ENCODE measurements at regions not wholly inside any gene's neighbourhood (a gene's known extent, or its start where the extent isn't known, plus 50 kb on each side); places are given as distances from the start of the nearest gene placed in this dataset.

DNA sequence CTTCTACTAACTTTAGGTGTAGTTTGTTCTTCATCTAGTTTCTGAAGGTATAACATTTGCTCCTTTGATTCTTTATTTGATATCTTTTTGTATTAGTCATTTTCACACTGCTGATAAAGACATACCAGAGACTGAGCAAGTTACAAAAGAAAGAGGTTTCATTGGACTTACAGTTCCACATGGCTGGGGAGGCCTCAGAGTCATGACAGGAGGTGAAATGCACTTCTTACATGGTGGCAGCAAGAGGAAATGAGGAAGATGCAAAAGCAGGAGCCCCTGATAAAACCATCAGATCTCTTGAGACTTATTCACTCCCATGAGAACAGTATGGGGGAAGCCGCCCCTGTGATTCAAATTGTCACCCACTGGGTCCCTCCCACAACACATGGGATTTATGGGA lies 544.4 kb upstream of the DSEL start:
- Histone ChIP-seq H3K9me3 (peaks cover 0 to 17% (median 0%) of the 10 kb centered on the region in 4 donors), H3K27ac (no peak overlapping the region), H3K4me1 (no peaks in the 10 kb centered on the region), H3K27me3 (no peaks in the 10 kb centered on the region), H3K36me3 (no peaks in the 10 kb centered on the region), H3K4me3 (no peak overlapping the region)
- no peak for DNase-seq (ENCODE audit: low spot score in 2 of 2)
- TF ChIP-seq POLR2A (IDR thresholded peaks at IDR 0.05) (no peak), EP300 (IDR thresholded peaks at IDR 0.05) (no peak)
- TF ChIP-seq, protein P1, sequence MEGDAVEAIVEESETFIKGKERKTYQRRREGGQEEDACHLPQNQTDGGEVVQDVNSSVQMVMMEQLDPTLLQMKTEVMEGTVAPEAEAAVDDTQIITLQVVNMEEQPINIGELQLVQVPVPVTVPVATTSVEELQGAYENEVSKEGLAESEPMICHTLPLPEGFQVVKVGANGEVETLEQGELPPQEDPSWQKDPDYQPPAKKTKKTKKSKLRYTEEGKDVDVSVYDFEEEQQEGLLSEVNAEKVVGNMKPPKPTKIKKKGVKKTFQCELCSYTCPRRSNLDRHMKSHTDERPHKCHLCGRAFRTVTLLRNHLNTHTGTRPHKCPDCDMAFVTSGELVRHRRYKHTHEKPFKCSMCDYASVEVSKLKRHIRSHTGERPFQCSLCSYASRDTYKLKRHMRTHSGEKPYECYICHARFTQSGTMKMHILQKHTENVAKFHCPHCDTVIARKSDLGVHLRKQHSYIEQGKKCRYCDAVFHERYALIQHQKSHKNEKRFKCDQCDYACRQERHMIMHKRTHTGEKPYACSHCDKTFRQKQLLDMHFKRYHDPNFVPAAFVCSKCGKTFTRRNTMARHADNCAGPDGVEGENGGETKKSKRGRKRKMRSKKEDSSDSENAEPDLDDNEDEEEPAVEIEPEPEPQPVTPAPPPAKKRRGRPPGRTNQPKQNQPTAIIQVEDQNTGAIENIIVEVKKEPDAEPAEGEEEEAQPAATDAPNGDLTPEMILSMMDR (IDR thresholded peaks at IDR 0.05) = no peak
- WGBS, 2 donors = 81 to 88% methylated on average over 1 of the region's 1 CpG

DNA sequence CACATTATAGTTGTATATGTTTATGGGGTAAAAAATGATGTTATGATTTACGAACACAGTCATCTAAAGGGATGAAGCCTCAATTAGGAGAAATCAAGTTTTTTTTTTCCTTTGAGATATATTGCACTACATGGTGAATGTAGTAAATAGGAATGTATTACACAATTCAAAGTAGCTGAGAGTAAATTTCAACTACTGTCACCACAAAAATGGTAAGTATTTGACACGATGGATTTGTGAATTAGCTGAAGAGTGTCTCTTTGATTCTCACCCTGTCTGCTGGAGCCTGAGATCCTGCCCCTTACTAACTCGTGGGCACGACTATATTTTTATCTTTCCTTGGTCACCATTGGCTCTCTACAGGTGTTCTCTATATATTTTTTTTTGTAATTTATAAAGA lies 540.4 kb upstream of the DSEL start:
- 76 to 85% methylated on average over 4 of the region's 4 CpGs for WGBS, 2 donors
- no peak for TF ChIP-seq POLR2A (IDR thresholded peaks at IDR 0.05)
- no peak for TF ChIP-seq EP300 (IDR thresholded peaks at IDR 0.05)
- TF ChIP-seq, protein P1 (IDR thresholded peaks at IDR 0.05) = no peak
- no peak overlapping the region for H3K4me3 ChIP-seq
- no peaks in the 10 kb centered on the region for H3K9me3 ChIP-seq
- no peak for DNase-seq (ENCODE audit: low spot score in 2 of 2)
- no peak overlapping the region for H3K27ac ChIP-seq
- no peaks in the 10 kb centered on the region for H3K36me3 ChIP-seq
- H3K4me1 ChIP-seq = no peaks in the 10 kb centered on the region
- H3K27me3 ChIP-seq = no peaks in the 10 kb centered on the region

DNA sequence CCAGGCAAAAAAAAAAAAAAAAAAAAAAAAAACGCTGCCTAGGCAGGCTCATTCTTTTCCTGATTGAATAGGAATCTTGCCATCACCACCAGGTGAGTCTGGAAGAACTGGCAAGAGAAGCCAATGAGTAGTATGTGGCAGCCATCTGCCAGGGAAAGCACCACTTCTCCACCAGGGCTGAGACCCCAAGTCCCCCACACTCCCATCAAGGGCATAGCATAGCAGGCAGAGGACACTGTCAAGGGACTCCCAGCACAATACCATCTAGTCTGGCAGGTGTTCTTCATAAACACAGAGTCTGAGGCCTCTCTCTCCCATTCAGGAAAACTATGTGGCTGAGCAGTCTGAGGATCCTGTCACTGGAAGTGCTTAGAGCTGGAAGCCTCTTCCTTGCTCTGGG lies 538.1 kb upstream of the DSEL start:
- Histone ChIP-seq H3K27ac (no peak overlapping the region), H3K4me3 (no peak overlapping the region), H3K9me3 (no peaks in the 10 kb centered on the region), H3K36me3 (no peaks in the 10 kb centered on the region), H3K4me1 (no peaks in the 10 kb centered on the region), H3K27me3 (no peaks in the 10 kb centered on the region)
- 56 to 57% methylated on average over 1 of the region's 1 CpG for WGBS, 2 donors
- DNase-seq (ENCODE audit: low spot score in 2 of 2) = no peak
- no peak for TF ChIP-seq EP300 (IDR thresholded peaks at IDR 0.05)
- TF ChIP-seq POLR2A (IDR thresholded peaks at IDR 0.05) = no peak
- TF ChIP-seq, protein P1 (IDR thresholded peaks at IDR 0.05) = no peak

DNA sequence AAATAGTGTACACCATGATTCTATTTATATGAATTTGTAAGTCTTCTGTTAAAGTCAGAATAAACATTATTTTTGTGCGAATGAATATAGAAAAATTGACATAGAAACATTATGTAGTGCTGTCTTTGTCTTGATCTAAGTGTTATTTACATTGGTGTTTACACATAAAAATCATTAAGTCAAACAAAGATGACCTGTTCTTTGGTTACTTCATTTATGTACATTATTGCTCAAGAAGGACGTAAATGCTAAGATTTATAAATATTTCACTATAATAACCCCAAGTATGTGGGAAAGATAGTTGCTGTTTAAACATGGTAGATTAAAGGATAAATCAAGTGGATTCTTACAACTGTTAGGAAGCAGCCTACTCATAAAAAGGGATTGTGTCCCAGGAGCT lies 536.8 kb upstream of the DSEL start:
- Histone ChIP-seq H3K27me3 (no peaks in the 10 kb centered on the region), H3K36me3 (no peaks in the 10 kb centered on the region), H3K27ac (no peak overlapping the region), H3K9me3 (no peaks in the 10 kb centered on the region), H3K4me1 (no peaks in the 10 kb centered on the region), H3K4me3 (no peak overlapping the region)
- no peak for DNase-seq (ENCODE audit: low spot score in 2 of 2)
- TF ChIP-seq, protein P1 (IDR thresholded peaks at IDR 0.05) = no peak
- TF ChIP-seq POLR2A (IDR thresholded peaks at IDR 0.05) = no peak
- no peak for TF ChIP-seq EP300 (IDR thresholded peaks at IDR 0.05)
- 79 to 82% methylated on average over 2 of the region's 2 CpGs for WGBS, 2 donors

DNA sequence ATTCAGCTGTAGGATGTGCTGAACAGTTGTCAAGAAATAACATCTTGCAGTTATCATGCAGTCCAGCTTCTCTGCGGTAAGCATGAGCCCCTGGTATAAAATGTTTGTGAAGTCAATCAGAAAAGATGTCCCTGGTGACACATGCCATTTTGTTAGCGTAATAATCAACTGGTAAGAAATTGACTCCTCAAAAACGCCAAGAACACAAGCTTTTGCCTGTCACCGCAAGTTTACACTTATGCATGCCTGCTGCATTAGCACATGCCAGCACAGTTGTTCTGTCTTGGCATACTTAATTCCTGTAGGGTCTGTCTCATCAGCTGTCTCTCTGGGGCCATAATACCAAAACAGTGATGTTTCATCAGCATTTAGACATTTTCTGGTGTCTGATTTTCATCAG lies 524.8 kb upstream of the DSEL start:
- Histone ChIP-seq H3K27me3 (no peaks in the 10 kb centered on the region), H3K4me3 (no peak overlapping the region), H3K9me3 (no peaks in the 10 kb centered on the region), H3K4me1 (no peaks in the 10 kb centered on the region), H3K36me3 (no peaks in the 10 kb centered on the region), H3K27ac (no peak overlapping the region)
- DNase-seq (ENCODE audit: low spot score in 2 of 2) = no peak
- WGBS, 2 donors = 77 to 86% methylated on average over 4 of the region's 4 CpGs
- TF ChIP-seq, protein P1 (IDR thresholded peaks at IDR 0.05) = no peak
- TF ChIP-seq POLR2A (IDR thresholded peaks at IDR 0.05) (no peak), EP300 (IDR thresholded peaks at IDR 0.05) (no peak)
